H4 (cell line): ENCODE measurements at regions not wholly inside any gene's neighbourhood (a gene's known extent, or its start where the extent isn't known, plus 50 kb on each side); places are given as distances from the start of the nearest gene placed in this dataset.
"Not testable (repeated sequence)": the region's sequence is repeated elsewhere in the genome, so short reads cannot be mapped to it uniquely, and the experiment has no call there.

Source experiments
- DNase-seq: peaks from one replicate; pipeline ENCODE4 v3.0.0-alpha.2; 2015; ENCODE audit warnings: low spot score

GRCh38 chr5:67814569-67815311 lies 400.8 kb upstream of the PIK3R1 start:
- DNase-seq = no peak

- no peak for DNase-seq
Measured at GRCh38 chr5:67813877-67814539, 401.5 kb upstream of the PIK3R1 start.

GRCh38 chr5:67809589-67809988 lies 406.0 kb upstream of the PIK3R1 start:
- no peak for DNase-seq

DNA sequence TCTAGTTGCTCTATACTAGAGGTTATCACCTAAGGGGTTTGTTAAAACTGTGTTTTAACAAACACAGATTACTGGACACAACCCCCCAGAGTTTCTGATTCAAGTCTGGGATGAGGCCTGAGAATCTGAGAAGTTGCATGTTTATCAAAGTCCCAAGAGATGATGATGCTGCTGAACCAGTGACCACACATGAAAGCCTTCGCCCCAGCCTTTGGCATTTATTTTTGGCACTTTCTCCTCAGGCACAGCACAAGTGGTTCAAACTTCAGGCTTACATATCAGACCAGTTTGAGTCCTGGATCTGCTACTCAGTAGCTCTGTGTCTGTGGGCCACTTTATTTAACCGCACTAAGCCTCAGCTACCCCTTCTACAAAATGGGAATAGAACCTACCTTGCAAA lies 407.2 kb upstream of the PIK3R1 start:
- no peak for DNase-seq

DNA sequence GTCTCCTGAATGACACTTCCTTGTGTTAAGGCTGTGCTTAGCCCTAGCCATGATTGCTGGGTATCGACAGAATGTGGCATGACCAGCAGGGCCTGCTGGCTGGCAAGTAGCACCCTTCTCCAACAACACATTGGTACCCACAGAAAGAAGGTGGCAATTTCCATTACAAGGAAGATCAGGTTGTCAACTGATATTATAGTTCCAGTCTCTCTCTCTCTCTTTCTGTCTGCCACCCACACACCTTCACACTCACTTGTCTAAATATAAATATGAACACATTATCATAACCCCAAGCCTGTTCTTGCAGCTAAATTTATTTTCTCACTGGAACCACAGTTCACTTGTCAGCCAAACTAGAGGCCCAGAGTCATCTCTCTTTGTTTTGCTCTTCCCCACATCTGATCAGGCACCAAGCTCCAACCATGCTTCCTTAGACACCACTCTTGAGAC lies 408.1 kb upstream of the PIK3R1 start:
- DNase-seq = no peak

GRCh38 chr5:67806654-67807438 lies 408.7 kb upstream of the PIK3R1 start:
- no peak for DNase-seq

- no peak for DNase-seq
Measured at GRCh38 chr5:67805666-67806348, 409.7 kb upstream of the PIK3R1 start.

DNA sequence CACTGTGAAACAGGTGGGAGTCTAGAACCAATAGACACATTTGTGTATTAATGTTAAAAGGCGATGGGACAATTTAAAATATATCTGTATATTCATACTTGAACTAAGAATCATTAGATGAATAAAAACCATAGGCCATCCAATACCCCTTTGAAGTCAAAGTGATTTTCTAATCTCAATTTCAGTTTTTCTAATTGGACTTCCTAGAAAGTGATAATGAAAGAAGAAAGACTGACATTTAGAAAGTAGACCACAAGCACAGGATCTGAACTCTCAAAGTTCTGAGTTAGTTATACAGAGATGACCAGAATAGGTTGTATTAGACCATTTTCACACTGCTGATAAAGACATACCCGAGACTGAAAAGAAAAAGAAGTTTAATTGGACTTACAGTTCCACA lies 412.8 kb upstream of the PIK3R1 start:
- no peak for DNase-seq

DNA sequence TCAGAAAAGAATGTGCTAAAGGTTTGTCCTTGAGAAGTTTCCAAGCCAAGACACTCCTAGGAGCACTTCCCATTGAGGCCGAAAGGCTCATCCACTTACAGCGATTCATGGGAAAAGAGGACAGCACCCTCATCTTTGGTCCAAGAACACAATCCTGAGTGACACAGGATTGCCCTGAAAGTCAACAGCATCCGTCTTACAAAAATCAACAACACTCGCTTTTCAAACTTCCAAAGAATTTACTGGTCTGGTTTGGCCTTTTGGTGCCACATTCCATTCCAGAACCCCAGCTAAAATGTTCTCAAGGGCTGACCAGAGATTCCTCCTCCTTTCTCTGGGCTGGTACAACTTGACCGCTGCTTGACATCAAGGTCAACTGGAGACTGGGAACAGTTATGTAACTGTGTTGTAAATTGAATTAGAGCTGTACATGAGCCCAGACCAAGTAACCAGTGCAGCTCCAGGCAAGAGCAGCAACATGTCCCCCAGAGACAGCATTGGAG lies 415.8 kb upstream of the PIK3R1 start:
- DNase-seq = no peak

- not testable (repeated sequence) for DNase-seq
Measured at GRCh38 chr5:67798470-67798869, 417.1 kb upstream of the PIK3R1 start.

- DNase-seq = no peak
Measured at GRCh38 chr5:67795781-67796477, 419.6 kb upstream of the PIK3R1 start.

DNA sequence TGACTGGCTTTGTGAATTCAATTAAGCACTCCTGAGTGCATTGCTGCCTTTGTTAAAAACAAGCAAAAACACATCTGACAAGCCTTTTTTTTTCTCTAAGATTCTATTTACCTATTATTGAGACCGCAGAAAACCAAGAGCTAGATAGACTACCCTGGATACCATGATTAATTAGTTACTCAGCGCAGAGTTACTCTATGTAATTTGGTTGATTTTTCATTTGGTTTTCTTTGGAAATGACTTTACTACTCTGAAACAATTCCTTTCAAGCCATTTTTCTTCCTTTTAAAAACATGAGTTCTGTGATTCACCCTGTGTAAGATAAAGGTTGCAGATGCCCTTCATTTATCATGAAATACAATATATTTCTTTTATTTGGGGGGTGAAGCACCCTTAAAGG lies 421.6 kb upstream of the PIK3R1 start:
- no peak for DNase-seq

DNA sequence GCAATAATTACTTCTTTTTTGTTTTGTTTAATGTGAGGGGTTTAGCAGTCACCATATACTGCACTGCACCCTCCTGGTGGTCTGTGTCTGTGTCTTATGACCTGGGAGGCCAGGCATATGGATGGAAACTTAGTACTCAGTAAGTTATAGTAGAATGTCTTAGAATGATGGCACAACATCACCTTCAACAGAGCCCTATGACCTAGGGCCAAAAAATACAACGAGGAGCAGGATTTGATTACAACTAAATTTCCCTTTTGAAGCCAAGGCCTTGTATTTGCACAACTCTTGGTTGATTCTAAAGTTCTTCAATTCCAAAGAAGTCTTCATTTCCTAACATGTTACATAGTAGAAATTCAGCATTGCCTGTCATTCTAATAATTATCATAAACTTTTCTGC lies 422.1 kb upstream of the PIK3R1 start:
- DNase-seq = no peak

DNA sequence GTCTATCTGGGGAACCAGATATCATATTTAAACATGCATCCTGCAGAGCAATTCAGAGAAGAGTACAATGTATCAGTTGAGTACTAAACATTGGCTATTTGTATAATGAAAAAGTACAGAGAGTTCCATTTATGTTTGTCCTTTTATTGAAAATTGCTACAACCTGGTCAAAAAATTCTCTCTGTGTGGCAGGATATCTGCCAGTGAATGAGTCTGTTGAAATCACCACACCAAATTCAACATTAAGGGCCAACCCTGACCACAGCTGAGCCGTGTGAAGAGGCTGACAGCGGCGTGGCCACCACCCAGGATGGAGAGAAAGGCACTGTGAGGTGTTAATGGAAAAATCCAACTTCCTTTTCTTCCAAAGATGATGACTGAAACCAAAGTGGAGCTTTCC lies 422.7 kb upstream of the PIK3R1 start:
- no peak for DNase-seq

- no peak for DNase-seq
Measured at GRCh38 chr5:67790390-67790789, 425.2 kb upstream of the PIK3R1 start.

GRCh38 chr5:67779893-67780623 lies 435.5 kb upstream of the PIK3R1 start:
- not testable (repeated sequence) for DNase-seq

GRCh38 chr5:67774786-67775185 lies 440.8 kb upstream of the PIK3R1 start:
- DNase-seq = no peak

DNA sequence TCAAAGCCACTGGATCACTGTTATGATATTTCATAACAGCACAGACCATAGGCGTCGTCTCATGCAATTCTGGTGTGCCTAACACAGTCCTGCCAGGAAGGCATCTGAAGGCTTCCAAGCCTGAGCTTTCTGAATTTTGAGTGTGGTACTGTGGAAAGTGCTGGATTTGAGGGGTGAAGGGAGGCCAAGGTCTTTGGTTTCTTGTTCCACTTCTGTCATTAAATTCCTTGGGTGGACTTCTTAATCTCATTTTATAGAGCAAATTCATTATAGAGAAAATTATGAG lies 441.3 kb upstream of the PIK3R1 start:
- DNase-seq = no peak

GRCh38 chr5:67773411-67774266 lies 441.9 kb upstream of the PIK3R1 start:
- DNase-seq = peak; percentile 65

- no peak for DNase-seq
Measured at GRCh38 chr5:67771791-67772190, 443.8 kb upstream of the PIK3R1 start.
